GM18909 (cell line): ENCODE measurements at regions not wholly inside any gene's neighbourhood (a gene's known extent, or its start where the extent isn't known, plus 50 kb on each side); places are given as distances from the start of the nearest gene placed in this dataset.
"Not testable (repeated sequence)": the region's sequence is repeated elsewhere in the genome, so short reads cannot be mapped to it uniquely, and the experiment has no call there.

ENCODE experiments used
- ATAC-seq: cut with Tn5 transposase; IDR thresholded peaks from one replicate; pipeline ENCODE4 v1.9.1; 2021; ENCODE audit warnings: mild to moderate bottlenecking; ENCODE audit not compliant: unreplicated experiment, poor library complexity

- no peak for ATAC-seq
These were observed 140.6 kb downstream of the LCA5 start for GRCh38 chr6:79396625-79397024.

GRCh38 chr6:79394690-79395089 is 142.5 kb downstream of the LCA5 start:
- ATAC-seq, result no peak

- no peak for ATAC-seq
These were observed 145.1 kb downstream of the LCA5 start for GRCh38 chr6:79392094-79392493.

- no peak for ATAC-seq
These were observed 145.8 kb downstream of the LCA5 start for GRCh38 chr6:79391480-79391879.

GRCh38 chr6:79385893-79386292 is 151.3 kb downstream of the LCA5 start:
- ATAC-seq, result no peak

- no peak for ATAC-seq
These were observed 150.9 kb upstream of the HMGN3 start for GRCh38 chr6:79385333-79385732.

- ATAC-seq, result no peak
These were observed 150.4 kb upstream of the HMGN3 start for GRCh38 chr6:79384845-79385244.

GRCh38 chr6:79378957-79379356 is 144.5 kb upstream of the HMGN3 start:
- no peak for ATAC-seq

GRCh38 chr6:79377888-79378348 is 143.4 kb upstream of the HMGN3 start:
- ATAC-seq, result peak; percentile 56

- ATAC-seq, result no peak
These were observed 142.6 kb upstream of the HMGN3 start for GRCh38 chr6:79377047-79377446.

GRCh38 chr6:79375635-79376337 is 141.3 kb upstream of the HMGN3 start:
- no peak for ATAC-seq

GRCh38 chr6:79374308-79374707 is 139.8 kb upstream of the HMGN3 start:
- no peak for ATAC-seq

GRCh38 chr6:79373880-79374279 is 139.4 kb upstream of the HMGN3 start:
- ATAC-seq, result no peak

GRCh38 chr6:79373246-79373645 is 138.8 kb upstream of the HMGN3 start:
- ATAC-seq, result no peak

GRCh38 chr6:79372757-79373156 is 138.3 kb upstream of the HMGN3 start:
- no peak for ATAC-seq

GRCh38 chr6:79369026-79369425 is 134.5 kb upstream of the HMGN3 start:
- ATAC-seq, result no peak

- not testable (repeated sequence) for ATAC-seq
These were observed 129.0 kb upstream of the HMGN3 start for GRCh38 chr6:79363441-79363840.

GRCh38 chr6:79361074-79361473 is 126.6 kb upstream of the HMGN3 start:
- not testable (repeated sequence) for ATAC-seq

GRCh38 chr6:79353226-79353625 is 118.7 kb upstream of the HMGN3 start:
- ATAC-seq, result no peak

- ATAC-seq, result no peak
These were observed 104.0 kb upstream of the HMGN3 start for GRCh38 chr6:79338493-79338892.

- peak; percentile 95 for ATAC-seq
These were observed 100.7 kb upstream of the HMGN3 start for GRCh38 chr6:79335133-79335674.

GRCh38 chr6:79334674-79335073 is 100.2 kb upstream of the HMGN3 start:
- ATAC-seq, result no peak
